Gastrocnemius medialis (tissue), 4 donors: ENCODE measurements at regions not wholly inside any gene's neighbourhood (a gene's known extent, or its start where the extent isn't known, plus 50 kb on each side); places are given as distances from the start of the nearest gene placed in this dataset.
A peak's percentile ranks its signal among the peaks of the same experiment; 100 is the strongest.

Experiments used
- ATAC-seq, 2 donors: fragments of 150-250 bp; one replicate each; pipeline ENCODE4 v1.9.1; 2016
- DNase-seq, 2 donors: peaks; one replicate each; pipeline ENCODE4 v3.0.0-alpha.2; 2019
- H3K27ac ChIP-seq, 4 donors: fragments of 200-600 bp; sonication (generic); 1 replicate in 1 of 4; 2 replicates in 3 of 4; pipeline ENCODE4 v1.5.1; 2016 to 2018; ENCODE audit warnings: mild to moderate bottlenecking in 2 of 4, moderate library complexity in 1 of 4
- H3K27me3 ChIP-seq, 3 donors: fragments of 200-600 bp; sonication (generic) in 2 of 3; 1 replicate in 1 of 3; 2 replicates in 2 of 3; pipeline versions ENCODE4 v1.5.1 to v1.6.0; 2016 to 2019; ENCODE audit warnings: mild to moderate bottlenecking in 1 of 3, moderate library complexity in 1 of 3
- H3K36me3 ChIP-seq, 2 donors: fragments of 200-600 bp; sonication (generic) in 1 of 2; one replicate each; pipeline ENCODE4 v1.5.1; 2017 to 2018
- H3K4me1 ChIP-seq, 2 donors: fragments of 200-600 bp; sonication (generic) in 1 of 2; one replicate each; pipeline ENCODE4 v1.5.1; 2016 to 2017; ENCODE audit warnings: mild to moderate bottlenecking in 2 of 2
- H3K4me3 ChIP-seq, 4 donors: fragments of 200-600 bp; sonication (generic) in 3 of 4; 1 replicate in 1 of 4; 2 replicates in 3 of 4; pipeline ENCODE4 v1.5.1; 2016 to 2019; ENCODE audit warnings: mild to moderate bottlenecking in 2 of 4
- H3K9me3 ChIP-seq, 3 donors: fragments of 200-600 bp; sonication (generic) in 2 of 3; 1 replicate in 1 of 3; 2 replicates in 2 of 3; pipeline ENCODE4 v1.5.1; 2016 to 2019
- POLR2A ChIP-seq, 2 donors: fragments of 450-650 bp; IDR thresholded peaks; one replicate each; pipeline ENCODE4 v1.6.1; 2017; ENCODE audit warnings: antibody characterized with exemption in 2 of 2, mild to moderate bottlenecking in 2 of 2, moderate library complexity in 2 of 2
- in situ Hi-C, 4 donors: fragments of 200-750 bp; cut with MboI; loops; one replicate each; pipeline versions ENCODE4 v1.15.0 to v1.8.0; 2017; ENCODE audit warnings: low sequenced_read_pairs in 4 of 4
- intact Hi-C: fragments of 100-400 bp; cut with DNase I; formaldehyde crosslinking; loops from one replicate; pipeline ENCODE4 v1.15.1; 2023; ENCODE audit warnings: low total_unique reads
- TF ChIP-seq, protein P1 (sequence below), 5 experiments: fragments of 450-650 bp in 3 of 5; fragments of 200-600 bp in 2 of 5; sonication (generic) in 2 of 5; IDR thresholded peaks in 4 of 5; conservative IDR thresholded peaks in 1 of 5; 1 replicate in 4 of 5; 2 replicates in 1 of 5; pipeline ENCODE4 v1.5.1; 2016 to 2019; ENCODE audit warnings: antibody characterized with exemption in 5 of 5, mild to moderate bottlenecking in 3 of 5, moderate library complexity in 3 of 5

- in situ Hi-C loops (no loop called here), intact Hi-C loops (no loop called here)
- TF ChIP-seq, protein P1, sequence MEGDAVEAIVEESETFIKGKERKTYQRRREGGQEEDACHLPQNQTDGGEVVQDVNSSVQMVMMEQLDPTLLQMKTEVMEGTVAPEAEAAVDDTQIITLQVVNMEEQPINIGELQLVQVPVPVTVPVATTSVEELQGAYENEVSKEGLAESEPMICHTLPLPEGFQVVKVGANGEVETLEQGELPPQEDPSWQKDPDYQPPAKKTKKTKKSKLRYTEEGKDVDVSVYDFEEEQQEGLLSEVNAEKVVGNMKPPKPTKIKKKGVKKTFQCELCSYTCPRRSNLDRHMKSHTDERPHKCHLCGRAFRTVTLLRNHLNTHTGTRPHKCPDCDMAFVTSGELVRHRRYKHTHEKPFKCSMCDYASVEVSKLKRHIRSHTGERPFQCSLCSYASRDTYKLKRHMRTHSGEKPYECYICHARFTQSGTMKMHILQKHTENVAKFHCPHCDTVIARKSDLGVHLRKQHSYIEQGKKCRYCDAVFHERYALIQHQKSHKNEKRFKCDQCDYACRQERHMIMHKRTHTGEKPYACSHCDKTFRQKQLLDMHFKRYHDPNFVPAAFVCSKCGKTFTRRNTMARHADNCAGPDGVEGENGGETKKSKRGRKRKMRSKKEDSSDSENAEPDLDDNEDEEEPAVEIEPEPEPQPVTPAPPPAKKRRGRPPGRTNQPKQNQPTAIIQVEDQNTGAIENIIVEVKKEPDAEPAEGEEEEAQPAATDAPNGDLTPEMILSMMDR (IDR thresholded peaks at IDR 0.05 in 4 of 5, conservative IDR thresholded peaks at IDR 0.05 in 1 of 5): no peak
- no peak for TF ChIP-seq POLR2A (IDR thresholded peaks at IDR 0.05)
- H3K4me3 ChIP-seq: no peak overlapping the region
- no peak for DNase-seq
- H3K36me3 ChIP-seq: no peaks in the 10 kb centered on the region
- H3K9me3 ChIP-seq: no peaks in the 10 kb centered on the region
- H3K4me1 ChIP-seq: no peaks in the 10 kb centered on the region
- H3K27ac ChIP-seq: no peak overlapping the region
- ATAC-seq: no peak
- no peaks in the 10 kb centered on the region for H3K27me3 ChIP-seq
Measured at GRCh38 chr2:138087751-138088593, 123.7 kb downstream of the HNMT start.

DNA sequence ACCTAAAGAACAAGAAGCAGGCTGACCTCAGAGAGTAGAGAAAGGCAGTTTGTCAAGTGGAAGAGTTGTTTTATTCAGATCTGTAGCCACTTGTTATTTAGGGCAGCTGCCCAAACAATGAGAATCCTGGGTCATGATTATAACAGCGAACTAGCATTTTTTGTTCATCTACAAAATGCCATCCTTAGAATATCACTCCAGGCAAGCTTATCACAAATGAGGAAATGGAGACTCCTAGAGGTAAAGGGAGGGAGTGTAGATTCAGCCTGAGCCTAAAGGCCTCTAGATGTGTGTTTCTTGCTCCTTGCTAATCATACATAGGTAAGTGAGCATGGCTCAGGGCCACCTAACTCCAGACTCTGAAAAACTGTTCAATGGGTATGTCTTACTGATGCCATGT lies 126.1 kb downstream of the HNMT start:
- DNase-seq (no peak), ATAC-seq (no peak)
- Histone ChIP-seq H3K36me3 (no peaks in the 10 kb centered on the region), H3K4me3 (no peak overlapping the region), H3K9me3 (no peaks in the 10 kb centered on the region), H3K27ac (no peak overlapping the region), H3K27me3 (no peaks in the 10 kb centered on the region), H3K4me1 (no peaks in the 10 kb centered on the region)
- TF ChIP-seq, protein P1 (IDR thresholded peaks at IDR 0.05 in 4 of 5, conservative IDR thresholded peaks at IDR 0.05 in 1 of 5): peak in 2 of 5 experiments; percentile 23 to 34
- TF ChIP-seq POLR2A (IDR thresholded peaks at IDR 0.05): no peak
- in situ Hi-C loops (no loop called here), intact Hi-C loops (no loop called here)

DNA sequence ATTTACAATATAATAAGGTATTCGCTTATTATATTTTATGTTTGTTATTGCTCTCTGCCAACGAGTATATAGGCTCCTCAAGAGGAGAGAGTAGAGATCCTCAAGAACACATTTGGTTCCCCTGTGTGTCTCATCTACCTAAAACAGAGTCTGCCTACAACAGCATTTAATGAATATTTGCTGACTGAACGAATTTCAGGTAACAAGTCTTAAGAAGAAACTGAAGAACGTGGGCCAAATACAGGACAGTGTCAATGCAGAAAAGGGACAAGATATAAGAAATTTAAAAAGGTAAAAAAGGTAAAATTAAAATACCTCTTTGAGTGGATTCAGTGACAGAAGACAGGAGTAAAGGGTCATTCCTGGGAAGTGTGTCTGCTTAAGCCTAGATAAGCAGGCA lies 129.2 kb downstream of the HNMT start:
- DNase-seq (no peak), ATAC-seq (no peak)
- Histone ChIP-seq H3K36me3 (no peaks in the 10 kb centered on the region), H3K9me3 (no peaks in the 10 kb centered on the region), H3K4me3 (no peak overlapping the region), H3K4me1 (no peaks in the 10 kb centered on the region), H3K27me3 (no peaks in the 10 kb centered on the region), H3K27ac (no peak overlapping the region)
- intact Hi-C loops: no loop called here
- in situ Hi-C loops: no loop called here
- TF ChIP-seq, protein P1 (IDR thresholded peaks at IDR 0.05 in 4 of 5, conservative IDR thresholded peaks at IDR 0.05 in 1 of 5): no peak
- no peak for TF ChIP-seq POLR2A (IDR thresholded peaks at IDR 0.05)

DNA sequence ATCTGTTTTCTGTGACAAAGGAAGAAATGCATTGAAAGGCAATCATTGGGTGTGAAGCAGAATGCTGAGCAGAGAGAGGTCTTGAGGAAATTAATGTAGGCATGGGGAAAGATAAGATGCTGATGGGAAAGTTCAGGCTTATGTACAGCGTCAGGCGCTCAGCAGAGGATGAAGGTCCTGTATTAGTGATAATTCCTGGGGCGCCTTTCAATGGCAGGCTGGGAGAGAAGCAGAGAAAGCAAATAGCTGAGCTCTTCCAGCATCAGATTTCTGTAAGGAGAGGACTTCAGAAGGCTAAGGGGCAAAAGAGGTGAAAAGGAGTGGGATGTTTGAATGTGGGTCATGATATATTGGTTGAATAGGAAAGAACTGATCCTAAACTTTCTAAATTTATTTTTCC lies 129.8 kb downstream of the HNMT start:
- no peaks in the 10 kb centered on the region for H3K27me3 ChIP-seq
- intact Hi-C loops: no loop called here
- DNase-seq: no peak
- H3K9me3 ChIP-seq: no peaks in the 10 kb centered on the region
- H3K36me3 ChIP-seq: no peaks in the 10 kb centered on the region
- TF ChIP-seq, protein P1 (IDR thresholded peaks at IDR 0.05 in 4 of 5, conservative IDR thresholded peaks at IDR 0.05 in 1 of 5): no peak
- no peak for TF ChIP-seq POLR2A (IDR thresholded peaks at IDR 0.05)
- in situ Hi-C loops: no loop called here
- no peak overlapping the region for H3K27ac ChIP-seq
- H3K4me1 ChIP-seq: no peaks in the 10 kb centered on the region
- ATAC-seq: no peak
- H3K4me3 ChIP-seq: no peak overlapping the region
